ENCODE measurements at regions not wholly inside any gene's neighbourhood (a gene's known extent, or its start where the extent isn't known, plus 50 kb on each side); places are given as distances from the start of the nearest gene placed in this dataset.

- no peaks in the 10 kb centered on the region for H3K4me1 ChIP-seq (ENCODE audit: insufficient read depth, low read length, poor library complexity, severe bottlenecking)
- intact Hi-C loops (cut with micrococcal nuclease; ENCODE audit: unreplicated experiment): no loop called here
- TF ChIP-seq CTCF (conservative IDR thresholded peaks at IDR 0.05; ENCODE audit: low read depth, low read length) (no peak), EZH2 (IDR thresholded peaks at IDR 0.05; ENCODE audit: borderline replicate concordance, low read depth, low read length, poor library complexity, severe bottlenecking) (no peak)
- no peak for DNase-seq (ENCODE audit: low spot score)
- no TSS peak for BruUV-seq (replicated peaks)
- ChIA-PET CTCF (no interaction called here), POLR2A (ENCODE audit: low non-redundant PET) (no interaction called here)
- H3K27me3 ChIP-seq (replicated peaks; ENCODE audit: insufficient read depth, low read depth, low read length, poor library complexity): no peaks in the 10 kb centered on the region
- no peak overlapping the region for H3K4me3 ChIP-seq (ENCODE audit: low read depth, low read length, poor library complexity, severe bottlenecking)
- H3K36me3 ChIP-seq (ENCODE audit: insufficient read depth, low read length, poor library complexity, severe bottlenecking): no peaks in the 10 kb centered on the region
- H3K9me3 ChIP-seq (ENCODE audit: low read depth, low read length, poor library complexity, severe bottlenecking): peaks cover 4% of the 10 kb centered on the region
- H3K27ac ChIP-seq (ENCODE audit: low read depth, low read length, poor library complexity, severe bottlenecking): no peak overlapping the region
Observed at GRCh38 chr14:38065106-38065762, 142.5 kb upstream of the SSTR1 start.

- ChIA-PET CTCF (no interaction called here), POLR2A (ENCODE audit: low non-redundant PET) (no interaction called here)
- DNase-seq (ENCODE audit: low spot score): no peak
- BruUV-seq (replicated peaks): no TSS peak
- H3K4me3 ChIP-seq (ENCODE audit: low read depth, low read length, poor library complexity, severe bottlenecking): no peak overlapping the region
- intact Hi-C loops (cut with micrococcal nuclease; ENCODE audit: unreplicated experiment): no loop called here
- TF ChIP-seq CTCF (conservative IDR thresholded peaks at IDR 0.05; ENCODE audit: low read depth, low read length) (no peak), EZH2 (IDR thresholded peaks at IDR 0.05; ENCODE audit: borderline replicate concordance, low read depth, low read length, poor library complexity, severe bottlenecking) (no peak)
- no peaks in the 10 kb centered on the region for H3K27me3 ChIP-seq (replicated peaks; ENCODE audit: insufficient read depth, low read depth, low read length, poor library complexity)
- no peaks in the 10 kb centered on the region for H3K9me3 ChIP-seq (ENCODE audit: low read depth, low read length, poor library complexity, severe bottlenecking)
- peaks cover 5% of the 10 kb centered on the region for H3K4me1 ChIP-seq (ENCODE audit: insufficient read depth, low read length, poor library complexity, severe bottlenecking)
- H3K27ac ChIP-seq (ENCODE audit: low read depth, low read length, poor library complexity, severe bottlenecking): no peak overlapping the region
- no peaks in the 10 kb centered on the region for H3K36me3 ChIP-seq (ENCODE audit: insufficient read depth, low read length, poor library complexity, severe bottlenecking)
Observed at GRCh38 chr14:38070061-38070588, 137.6 kb upstream of the SSTR1 start.

GRCh38 chr14:38073641-38074040, 134.1 kb upstream of the SSTR1 start:
- Histone ChIP-seq H3K36me3 (ENCODE audit: insufficient read depth, low read length, poor library complexity, severe bottlenecking) (no peaks in the 10 kb centered on the region), H3K4me3 (ENCODE audit: low read depth, low read length, poor library complexity, severe bottlenecking) (no peak overlapping the region), H3K27me3 (replicated peaks; ENCODE audit: insufficient read depth, low read depth, low read length, poor library complexity) (no peaks in the 10 kb centered on the region), H3K4me1 (ENCODE audit: insufficient read depth, low read length, poor library complexity, severe bottlenecking) (peaks cover 5% of the 10 kb centered on the region), H3K9me3 (ENCODE audit: low read depth, low read length, poor library complexity, severe bottlenecking) (no peaks in the 10 kb centered on the region), H3K27ac (ENCODE audit: low read depth, low read length, poor library complexity, severe bottlenecking) (no peak overlapping the region)
- intact Hi-C loops (cut with micrococcal nuclease; ENCODE audit: unreplicated experiment): no loop called here
- ChIA-PET POLR2A (ENCODE audit: low non-redundant PET) (no interaction called here), CTCF (no interaction called here)
- no TSS peak for BruUV-seq (replicated peaks)
- no peak for TF ChIP-seq EZH2 (IDR thresholded peaks at IDR 0.05; ENCODE audit: borderline replicate concordance, low read depth, low read length, poor library complexity, severe bottlenecking)
- TF ChIP-seq CTCF (conservative IDR thresholded peaks at IDR 0.05; ENCODE audit: low read depth, low read length): no peak
- no peak for DNase-seq (ENCODE audit: low spot score)
